ENCODE measurements at regions not wholly inside any gene's neighbourhood (a gene's known extent, or its start where the extent isn't known, plus 50 kb on each side); places are given as distances from the start of the nearest gene placed in this dataset.

GRCh38 chr6:168131464-168132415 is 52.7 kb upstream of the FRMD1 start:
- Mint-ChIP-seq H3K27me3 (peaks cover 47% of the 10 kb centered on the region), H3K4me1 (ENCODE audit: low read depth) (peaks cover 29% of the 10 kb centered on the region), H3K9me3 (ENCODE audit: low read depth) (peaks cover under 1% of the 10 kb centered on the region), H3K4me3 (ENCODE audit: low read depth) (no peak overlapping the region), H3K27ac (no peak overlapping the region), H3K36me3 (ENCODE audit: insufficient read depth) (no peaks in the 10 kb centered on the region)
- DNase-seq (ENCODE audit: low spot score, unreplicated experiment) = peak; percentile 7
- no peak for TF ChIP-seq CTCF (IDR thresholded peaks at IDR 0.05; ENCODE audit: unreplicated experiment)

GRCh38 chr6:168130697-168131371 is 51.8 kb upstream of the FRMD1 start:
- Mint-ChIP-seq H3K27ac (no peak overlapping the region), H3K27me3 (peaks cover 50% of the 10 kb centered on the region), H3K4me1 (ENCODE audit: low read depth) (peaks cover 29% of the 10 kb centered on the region), H3K36me3 (ENCODE audit: insufficient read depth) (no peaks in the 10 kb centered on the region), H3K9me3 (ENCODE audit: low read depth) (no peaks in the 10 kb centered on the region), H3K4me3 (ENCODE audit: low read depth) (no peak overlapping the region)
- no peak for TF ChIP-seq CTCF (IDR thresholded peaks at IDR 0.05; ENCODE audit: unreplicated experiment)
- DNase-seq (ENCODE audit: low spot score, unreplicated experiment) = peak; percentile 6

GRCh38 chr6:168130168-168130696 is 51.2 kb upstream of the FRMD1 start:
- no peak for TF ChIP-seq CTCF (IDR thresholded peaks at IDR 0.05; ENCODE audit: unreplicated experiment)
- no peaks in the 10 kb centered on the region for H3K9me3 Mint-ChIP-seq (ENCODE audit: low read depth)
- peaks cover 55% of the 10 kb centered on the region for H3K27me3 Mint-ChIP-seq
- H3K27ac Mint-ChIP-seq = peak overlapping the region; percentile 50
- DNase-seq (ENCODE audit: low spot score, unreplicated experiment) = peak; percentile 8
- peaks cover 29% of the 10 kb centered on the region for H3K4me1 Mint-ChIP-seq (ENCODE audit: low read depth)
- H3K36me3 Mint-ChIP-seq (ENCODE audit: insufficient read depth) = no peaks in the 10 kb centered on the region
- no peak overlapping the region for H3K4me3 Mint-ChIP-seq (ENCODE audit: low read depth)

- no peak overlapping the region for H3K27ac Mint-ChIP-seq
Measured at GRCh38 chr6:168129292-168130167, 50.5 kb upstream of the FRMD1 start.

More at GRCh38 chr6:168129292-168130167, 50.5 kb upstream of the FRMD1 start:
- Mint-ChIP-seq H3K36me3 (ENCODE audit: insufficient read depth) (no peaks in the 10 kb centered on the region), H3K4me3 (ENCODE audit: low read depth) (no peak overlapping the region), H3K27me3 (peaks cover 60% of the 10 kb centered on the region), H3K9me3 (ENCODE audit: low read depth) (no peaks in the 10 kb centered on the region), H3K4me1 (ENCODE audit: low read depth) (peaks cover 29% of the 10 kb centered on the region)
- peak; percentile 5 for DNase-seq (ENCODE audit: low spot score, unreplicated experiment)
- no peak for TF ChIP-seq CTCF (IDR thresholded peaks at IDR 0.05; ENCODE audit: unreplicated experiment)
